Type B pancreatic cell (in vitro differentiated cells): ENCODE measurements at regions not wholly inside any gene's neighbourhood (a gene's known extent, or its start where the extent isn't known, plus 50 kb on each side); places are given as distances from the start of the nearest gene placed in this dataset.

Source experiments
- DNase-seq: peaks from one replicate; pipeline ENCODE4 v3.0.0; 2021; ENCODE audit warnings: mixed read lengths; ENCODE audit not compliant: unreplicated experiment; ENCODE audit errors: extremely low spot score
- H3K27ac Mint-ChIP-seq: 2 replicates; pipeline ENCODE4 v1.8.0; 2021; ENCODE audit warnings: mild to moderate bottlenecking, mixed read lengths
- H3K27me3 Mint-ChIP-seq: 2 replicates; pipeline ENCODE4 v1.8.0; 2021; ENCODE audit warnings: mixed read lengths
- H3K36me3 Mint-ChIP-seq: 2 replicates; pipeline ENCODE4 v1.8.0; 2021; ENCODE audit warnings: mixed read lengths
- H3K4me1 Mint-ChIP-seq: one replicate; pipeline ENCODE4 v1.8.0; 2021; ENCODE audit warnings: mixed read lengths; ENCODE audit not compliant: unreplicated experiment
- H3K4me3 Mint-ChIP-seq: 2 replicates; pipeline ENCODE4 v1.8.0; 2021; ENCODE audit warnings: mild to moderate bottlenecking, mixed read lengths
- H3K9me3 Mint-ChIP-seq: 2 replicates; pipeline ENCODE4 v1.8.0; 2021; ENCODE audit warnings: mixed read lengths
- TF ChIP-seq, protein P1 (sequence below): fragments of 200-600 bp; sonication (generic); conservative IDR thresholded peaks from 2 replicates; pipeline ENCODE4 v1.5.0; 2021; ENCODE audit warnings: antibody characterized with exemption, mild to moderate bottlenecking

DNA sequence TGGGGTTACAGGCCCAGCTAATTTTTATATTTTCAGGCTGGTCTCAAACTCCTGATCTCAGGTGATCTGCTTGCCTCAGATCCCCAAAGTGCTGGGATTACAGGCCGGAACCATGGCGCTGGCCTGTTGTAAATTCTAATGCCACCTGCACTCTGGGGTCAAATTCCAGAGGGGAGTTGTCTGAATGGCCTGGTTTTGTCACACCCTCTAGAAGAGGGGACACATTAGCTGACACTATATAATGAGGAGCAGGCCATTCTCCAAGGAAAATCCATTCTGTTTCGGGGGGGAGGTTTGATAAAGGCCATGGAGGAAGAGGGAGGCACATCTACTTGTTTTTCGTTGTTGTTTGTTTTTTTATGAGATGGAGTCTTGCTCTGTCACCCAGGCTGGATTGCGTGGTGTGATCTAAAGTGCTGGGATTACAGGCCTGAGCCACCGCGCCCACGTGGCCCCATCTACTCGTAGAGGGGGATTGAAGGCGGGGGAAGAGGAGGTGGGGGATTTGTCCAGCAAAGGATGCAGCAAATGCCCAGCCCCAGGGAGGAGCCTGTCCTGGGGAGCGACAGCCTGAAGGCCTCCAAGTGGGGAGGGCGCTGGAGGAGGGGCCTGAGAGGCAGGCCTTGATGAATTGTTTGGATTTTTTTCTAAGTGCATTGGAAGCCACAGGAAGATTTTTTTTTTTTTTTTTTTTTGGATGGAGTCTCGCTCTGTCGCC, 78.4 kb upstream of the SLC45A1 start:
- Mint-ChIP-seq H3K4me1 (peaks cover 24% of the 10 kb centered on the region), H3K27ac (peak overlapping the region; percentile 96), H3K4me3 (peak overlapping the region; percentile 30), H3K36me3 (no peaks in the 10 kb centered on the region), H3K9me3 (no peaks in the 10 kb centered on the region), H3K27me3 (no peaks in the 10 kb centered on the region)
- DNase-seq = no peak
- TF ChIP-seq, protein P1, sequence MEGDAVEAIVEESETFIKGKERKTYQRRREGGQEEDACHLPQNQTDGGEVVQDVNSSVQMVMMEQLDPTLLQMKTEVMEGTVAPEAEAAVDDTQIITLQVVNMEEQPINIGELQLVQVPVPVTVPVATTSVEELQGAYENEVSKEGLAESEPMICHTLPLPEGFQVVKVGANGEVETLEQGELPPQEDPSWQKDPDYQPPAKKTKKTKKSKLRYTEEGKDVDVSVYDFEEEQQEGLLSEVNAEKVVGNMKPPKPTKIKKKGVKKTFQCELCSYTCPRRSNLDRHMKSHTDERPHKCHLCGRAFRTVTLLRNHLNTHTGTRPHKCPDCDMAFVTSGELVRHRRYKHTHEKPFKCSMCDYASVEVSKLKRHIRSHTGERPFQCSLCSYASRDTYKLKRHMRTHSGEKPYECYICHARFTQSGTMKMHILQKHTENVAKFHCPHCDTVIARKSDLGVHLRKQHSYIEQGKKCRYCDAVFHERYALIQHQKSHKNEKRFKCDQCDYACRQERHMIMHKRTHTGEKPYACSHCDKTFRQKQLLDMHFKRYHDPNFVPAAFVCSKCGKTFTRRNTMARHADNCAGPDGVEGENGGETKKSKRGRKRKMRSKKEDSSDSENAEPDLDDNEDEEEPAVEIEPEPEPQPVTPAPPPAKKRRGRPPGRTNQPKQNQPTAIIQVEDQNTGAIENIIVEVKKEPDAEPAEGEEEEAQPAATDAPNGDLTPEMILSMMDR = no peak

- no peak overlapping the region for H3K4me3 Mint-ChIP-seq
These were observed 78.9 kb upstream of the SLC45A1 start for GRCh38 chr1:8239039-8239305.

DNA sequence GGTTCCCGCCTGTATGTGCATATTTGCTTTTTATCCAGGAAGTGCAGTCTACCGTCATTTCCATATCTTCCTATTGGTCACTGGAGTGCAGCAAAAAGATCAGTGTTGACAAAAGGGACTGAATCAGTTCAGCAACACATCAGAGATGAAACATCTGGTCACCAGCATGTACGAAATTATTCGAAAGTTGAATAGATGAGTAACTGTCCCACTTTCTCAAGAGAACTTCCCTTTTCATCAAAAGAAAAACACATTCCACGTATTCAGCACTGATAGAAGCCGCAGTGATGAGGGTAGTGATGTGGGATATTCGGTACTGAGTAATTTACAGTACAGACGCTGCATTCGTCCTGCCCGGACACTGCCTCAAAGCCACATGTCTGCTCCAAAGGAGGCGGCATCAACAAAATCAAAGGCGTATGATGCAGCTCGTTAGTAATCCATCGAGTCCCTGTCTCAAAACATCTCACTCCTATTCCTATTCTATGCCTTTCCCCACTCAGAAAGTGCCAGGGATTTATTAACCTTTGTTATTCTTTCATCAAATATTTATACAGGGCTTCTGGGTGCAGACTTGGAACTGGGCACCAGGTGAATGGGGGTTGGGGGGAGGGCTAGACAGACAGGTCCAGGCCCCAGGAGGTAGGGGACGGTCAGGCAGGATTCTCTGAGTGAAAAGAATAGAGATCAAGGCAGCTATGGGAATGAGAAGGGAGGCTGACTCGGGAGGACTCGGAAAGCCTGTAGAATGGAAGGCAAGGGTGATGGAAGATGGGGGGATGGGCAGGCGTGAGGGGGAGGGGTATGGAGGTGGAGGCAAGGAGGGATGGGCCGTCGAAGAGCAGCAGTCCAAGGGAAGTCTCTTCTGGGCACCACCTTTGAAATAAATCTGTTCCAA, 79.5 kb upstream of the SLC45A1 start:
- no peak for DNase-seq
- no peak overlapping the region for H3K4me3 Mint-ChIP-seq
- no peaks in the 10 kb centered on the region for H3K9me3 Mint-ChIP-seq
- H3K27me3 Mint-ChIP-seq = no peaks in the 10 kb centered on the region
- no peaks in the 10 kb centered on the region for H3K36me3 Mint-ChIP-seq
- H3K27ac Mint-ChIP-seq = peak overlapping the region; percentile 96
- H3K4me1 Mint-ChIP-seq = peaks cover 24% of the 10 kb centered on the region
- TF ChIP-seq, protein P1 = no peak

More at GRCh38 chr1:8239039-8239305, 78.9 kb upstream of the SLC45A1 start:
- H3K4me1 Mint-ChIP-seq = peaks cover 24% of the 10 kb centered on the region
- H3K27ac Mint-ChIP-seq = peak overlapping the region; percentile 96
- TF ChIP-seq, protein P1 = peak; percentile 19
- no peak for DNase-seq
- no peaks in the 10 kb centered on the region for H3K9me3 Mint-ChIP-seq
- no peaks in the 10 kb centered on the region for H3K27me3 Mint-ChIP-seq
- no peaks in the 10 kb centered on the region for H3K36me3 Mint-ChIP-seq

DNA sequence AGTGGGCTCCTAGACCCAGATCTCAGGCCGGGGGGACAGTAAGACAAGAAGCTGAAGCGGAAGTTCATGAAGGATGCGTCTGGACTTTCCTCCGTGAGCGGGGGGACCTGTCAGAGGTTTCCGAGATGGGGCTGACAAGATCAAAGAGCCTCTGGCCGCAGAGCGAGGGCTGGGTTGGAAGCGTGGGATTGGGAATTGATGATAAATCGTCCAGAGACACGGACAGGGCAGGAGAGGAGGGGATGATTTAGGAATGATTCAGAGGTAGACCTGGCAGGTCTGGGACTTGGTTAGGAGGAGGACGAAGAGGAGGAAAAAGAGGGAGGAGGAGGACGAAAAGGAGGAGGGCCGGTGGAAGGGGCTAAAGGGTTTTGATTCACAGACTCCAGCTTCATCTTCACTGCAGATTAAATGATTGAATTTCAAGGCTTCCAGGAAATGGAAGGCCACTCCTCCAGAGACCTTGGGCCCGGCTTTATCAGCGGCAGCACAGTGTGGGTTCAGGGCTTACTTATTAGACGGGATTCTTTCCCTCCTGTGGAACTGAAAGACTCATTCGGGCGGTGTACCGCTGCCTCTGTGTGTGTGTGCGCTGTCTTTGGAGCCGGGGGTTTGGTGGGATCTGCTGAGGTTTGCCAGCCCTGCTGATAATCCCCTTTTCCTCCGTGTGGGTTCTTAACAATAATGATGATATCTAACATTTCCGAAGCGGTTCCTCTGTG, 85.7 kb upstream of the SLC45A1 start:
- no peak overlapping the region for H3K27ac Mint-ChIP-seq
- TF ChIP-seq, protein P1 = no peak
- peaks cover 2% of the 10 kb centered on the region for H3K36me3 Mint-ChIP-seq
- peak overlapping the region; percentile 1 for H3K4me3 Mint-ChIP-seq
- DNase-seq = no peak
- H3K27me3 Mint-ChIP-seq = no peaks in the 10 kb centered on the region
- H3K9me3 Mint-ChIP-seq = peaks cover 3% of the 10 kb centered on the region
- peaks cover 27% of the 10 kb centered on the region for H3K4me1 Mint-ChIP-seq

DNA sequence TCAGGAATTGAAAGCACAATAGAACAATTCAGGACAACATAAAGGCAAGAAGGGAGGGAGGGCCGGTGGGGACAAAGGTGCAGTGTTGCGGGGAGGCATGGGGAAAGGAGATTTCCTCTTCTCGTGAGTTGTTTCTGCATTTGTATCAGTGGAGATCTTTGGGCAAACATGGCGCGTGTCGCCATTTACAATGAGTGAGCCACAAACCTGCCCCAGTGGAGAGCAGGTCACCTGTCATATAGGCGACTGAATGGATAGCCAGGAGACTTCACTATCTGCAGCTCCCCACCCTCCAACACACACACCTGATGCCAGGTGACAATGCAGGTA, 87.7 kb upstream of the SLC45A1 start:
- TF ChIP-seq, protein P1 = no peak
- Mint-ChIP-seq H3K4me3 (no peak overlapping the region), H3K27me3 (no peaks in the 10 kb centered on the region), H3K36me3 (peaks cover 4% of the 10 kb centered on the region), H3K9me3 (peaks cover 8% of the 10 kb centered on the region), H3K27ac (no peak overlapping the region), H3K4me1 (peaks cover 27% of the 10 kb centered on the region)
- no peak for DNase-seq
